Esophagus muscularis mucosa (tissue), 4 donors: ENCODE measurements at regions not wholly inside any gene's neighbourhood (a gene's known extent, or its start where the extent isn't known, plus 50 kb on each side); places are given as distances from the start of the nearest gene placed in this dataset.

Experiments used
- DNase-seq: peaks from one replicate; pipeline ENCODE4 v3.0.0-alpha.2; 2017; ENCODE audit errors: extremely low spot score
- H3K27ac ChIP-seq, 4 donors: fragments of 200-600 bp; sonication (generic); replicated peaks in 1 of 4; 1 replicate in 3 of 4; 2 replicates in 1 of 4; pipeline ENCODE4 v1.5.1; 2016 to 2019; ENCODE audit warnings: mild to moderate bottlenecking in 1 of 4
- H3K27me3 ChIP-seq, 4 donors: fragments of 200-600 bp; sonication (generic); one replicate each; pipeline versions ENCODE4 v1.5.1 to v1.6.0; 2016 to 2019
- H3K36me3 ChIP-seq, 4 donors: fragments of 200-600 bp; sonication (generic); one replicate each; pipeline ENCODE4 v1.5.1; 2016 to 2019
- H3K4me1 ChIP-seq, 4 donors: fragments of 200-600 bp; sonication (generic); one replicate each; pipeline ENCODE4 v1.5.1; 2016 to 2019
- H3K4me3 ChIP-seq, 4 donors: fragments of 200-600 bp; sonication (generic); 1 replicate in 2 of 4; 2 replicates in 2 of 4; pipeline ENCODE4 v1.5.1; 2016 to 2019; ENCODE audit warnings: mild to moderate bottlenecking in 4 of 4, moderate library complexity in 1 of 4
- H3K9me3 ChIP-seq, 4 donors: fragments of 200-600 bp; sonication (generic); 1 replicate in 3 of 4; 2 replicates in 1 of 4; pipeline ENCODE4 v1.5.1; 2016 to 2019
- EP300 ChIP-seq: sonication (generic); formaldehyde crosslinking; IDR thresholded peaks from one replicate; pipeline ENCODE4 v1.6.1; 2017; ENCODE audit warnings: antibody characterized with exemption
- POLR2A ChIP-seq: fragments of 450-650 bp; IDR thresholded peaks from one replicate; pipeline ENCODE4 v1.6.1; 2017; ENCODE audit warnings: antibody characterized with exemption, moderate library complexity, mild to moderate bottlenecking, low read depth
- POLR2AphosphoS5 ChIP-seq, 2 donors: sonication (generic); formaldehyde crosslinking; IDR thresholded peaks; one replicate each; pipeline ENCODE4 v1.6.1; 2017; ENCODE audit warnings: antibody characterized with exemption in 2 of 2
- WGBS: methylation state at CpG from one replicate; pipeline ENCODE4 v1.1.5; 2018; 5-methylcytosine and 5-hydroxymethylcytosine counted together
- intact Hi-C: fragments of 100-400 bp; cut with DNase I; formaldehyde crosslinking; loops from one replicate; pipeline ENCODE4 v1.15.1; 2023
- TF ChIP-seq, protein P1 (sequence below), 3 experiments: fragments of 200-600 bp in 2 of 3; fragments of 450-650 bp in 1 of 3; sonication (generic) in 2 of 3; IDR thresholded peaks; one replicate each; pipeline ENCODE4 v1.5.1; 2017 to 2019; ENCODE audit warnings: antibody characterized with exemption in 3 of 3, mild to moderate bottlenecking in 2 of 3, moderate library complexity in 1 of 3

DNA sequence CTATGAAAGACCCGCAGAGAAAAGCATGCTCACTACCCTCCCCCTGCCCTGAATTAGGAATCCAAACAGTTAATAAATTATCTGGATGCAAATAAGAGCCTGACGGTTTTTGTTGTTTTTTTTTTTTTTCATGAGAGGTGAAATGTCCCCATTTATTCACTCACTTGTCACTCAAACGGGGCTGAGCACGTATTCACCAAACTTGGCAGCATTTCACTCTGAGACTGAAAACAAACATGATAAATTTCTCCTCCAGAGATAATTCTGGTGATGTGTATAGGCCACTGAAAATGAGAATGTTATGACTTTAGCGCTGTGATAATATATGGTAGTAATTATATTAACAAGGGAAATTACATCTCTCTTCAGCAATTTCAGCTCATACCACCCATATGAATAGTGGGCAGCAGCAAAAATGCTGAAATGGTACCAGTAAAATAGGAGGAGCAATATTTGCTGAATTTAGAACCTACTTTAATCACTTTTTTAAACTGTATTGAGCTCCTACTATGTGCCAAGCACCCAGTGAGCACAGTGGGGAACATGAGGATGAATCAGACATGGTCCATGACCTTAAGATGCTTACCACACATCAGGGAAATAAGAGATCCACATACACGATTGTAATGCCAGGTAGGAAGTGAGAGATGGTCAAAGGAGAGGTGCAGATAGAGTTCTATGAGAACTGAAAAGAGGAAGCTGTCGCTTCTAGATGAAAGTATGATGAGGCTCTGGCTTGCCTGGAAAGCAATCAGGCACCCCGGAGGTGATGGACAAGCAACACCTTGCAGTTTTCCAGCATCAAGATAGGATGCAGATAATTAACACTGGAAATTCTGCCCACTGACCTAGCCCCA, 286.5 kb upstream of the TMPO start:
- H3K27me3 ChIP-seq, result no peaks in the 10 kb centered on the region
- intact Hi-C loops, result no loop called here
- no peak for DNase-seq
- no peak for TF ChIP-seq EP300
- H3K36me3 ChIP-seq, result no peaks in the 10 kb centered on the region
- H3K27ac ChIP-seq, result no peak overlapping the region
- 54% methylated on average over 8 of the region's 8 CpGs for WGBS
- no peaks in the 10 kb centered on the region for H3K9me3 ChIP-seq
- no peaks in the 10 kb centered on the region for H3K4me1 ChIP-seq
- H3K4me3 ChIP-seq, result no peak overlapping the region

DNA sequence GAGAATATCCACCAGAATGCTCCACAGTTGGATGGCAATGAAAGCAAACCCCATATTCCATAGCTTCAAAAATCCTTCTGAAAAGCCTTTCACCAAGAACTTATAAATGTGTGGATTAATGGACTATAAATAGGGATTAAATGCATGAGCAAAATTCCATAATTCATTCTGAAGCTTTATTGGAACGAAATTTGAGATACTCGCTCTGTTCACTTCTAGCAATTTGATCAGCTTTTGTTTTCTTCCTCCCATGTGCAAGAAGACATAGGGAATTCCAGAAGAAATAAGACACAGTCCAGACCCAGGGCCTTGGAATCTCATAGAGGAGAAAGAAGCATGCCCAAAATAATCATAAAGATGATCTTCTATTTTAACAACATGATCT, 285.9 kb upstream of the TMPO start:
- DNase-seq, result no peak
- H3K9me3 ChIP-seq, result no peaks in the 10 kb centered on the region
- no peak overlapping the region for H3K27ac ChIP-seq
- no peaks in the 10 kb centered on the region for H3K4me1 ChIP-seq
- intact Hi-C loops, result no loop called here
- H3K27me3 ChIP-seq, result no peaks in the 10 kb centered on the region
- H3K36me3 ChIP-seq, result no peaks in the 10 kb centered on the region
- H3K4me3 ChIP-seq, result no peak overlapping the region
- TF ChIP-seq POLR2A, result no peak
- no peak for TF ChIP-seq EP300
- TF ChIP-seq, protein P1, sequence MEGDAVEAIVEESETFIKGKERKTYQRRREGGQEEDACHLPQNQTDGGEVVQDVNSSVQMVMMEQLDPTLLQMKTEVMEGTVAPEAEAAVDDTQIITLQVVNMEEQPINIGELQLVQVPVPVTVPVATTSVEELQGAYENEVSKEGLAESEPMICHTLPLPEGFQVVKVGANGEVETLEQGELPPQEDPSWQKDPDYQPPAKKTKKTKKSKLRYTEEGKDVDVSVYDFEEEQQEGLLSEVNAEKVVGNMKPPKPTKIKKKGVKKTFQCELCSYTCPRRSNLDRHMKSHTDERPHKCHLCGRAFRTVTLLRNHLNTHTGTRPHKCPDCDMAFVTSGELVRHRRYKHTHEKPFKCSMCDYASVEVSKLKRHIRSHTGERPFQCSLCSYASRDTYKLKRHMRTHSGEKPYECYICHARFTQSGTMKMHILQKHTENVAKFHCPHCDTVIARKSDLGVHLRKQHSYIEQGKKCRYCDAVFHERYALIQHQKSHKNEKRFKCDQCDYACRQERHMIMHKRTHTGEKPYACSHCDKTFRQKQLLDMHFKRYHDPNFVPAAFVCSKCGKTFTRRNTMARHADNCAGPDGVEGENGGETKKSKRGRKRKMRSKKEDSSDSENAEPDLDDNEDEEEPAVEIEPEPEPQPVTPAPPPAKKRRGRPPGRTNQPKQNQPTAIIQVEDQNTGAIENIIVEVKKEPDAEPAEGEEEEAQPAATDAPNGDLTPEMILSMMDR (IDR thresholded peaks at IDR 0.05), result no peak
- no peak for TF ChIP-seq POLR2AphosphoS5 (IDR thresholded peaks at IDR 0.05)
- 47% methylated on average over 2 of the region's 2 CpGs for WGBS

- Histone ChIP-seq H3K4me1 (no peaks in the 10 kb centered on the region), H3K9me3 (peaks cover 0 to 5% (median 0%) of the 10 kb centered on the region in 4 donors), H3K4me3 (no peak overlapping the region), H3K27ac (no peak overlapping the region), H3K27me3 (no peaks in the 10 kb centered on the region), H3K36me3 (no peaks in the 10 kb centered on the region)
- intact Hi-C loops, result no loop called here
- 81% methylated on average over 3 of the region's 3 CpGs for WGBS
- DNase-seq, result no peak
- TF ChIP-seq EP300 (no peak), POLR2A (no peak), POLR2AphosphoS5 (IDR thresholded peaks at IDR 0.05) (no peak)
- TF ChIP-seq, protein P1 (IDR thresholded peaks at IDR 0.05), result no peak
These were observed 282.5 kb upstream of the TMPO start for GRCh38 chr12:98232753-98233390.

DNA sequence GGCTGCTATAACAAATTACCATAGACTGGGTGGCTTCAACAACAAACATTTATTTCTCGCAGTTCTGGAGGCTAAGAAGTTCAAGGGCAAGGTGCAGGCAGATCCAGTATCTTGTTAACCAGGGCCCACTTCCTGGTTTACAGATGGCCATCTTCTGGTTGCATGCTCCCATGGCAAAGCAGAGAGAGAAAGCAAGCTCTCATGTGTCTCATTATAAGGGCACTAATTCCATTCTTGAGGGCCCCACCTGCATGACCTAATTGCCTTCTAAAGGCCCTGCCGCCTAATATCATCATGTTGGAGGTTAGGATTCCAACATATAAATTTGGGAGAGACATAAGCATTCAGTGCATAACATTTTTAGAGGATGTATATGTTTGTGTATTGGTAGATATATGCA, 280.1 kb upstream of the TMPO start:
- TF ChIP-seq EP300 (no peak), POLR2AphosphoS5 (IDR thresholded peaks at IDR 0.05) (no peak), POLR2A (no peak)
- TF ChIP-seq, protein P1 (IDR thresholded peaks at IDR 0.05), result no peak
- intact Hi-C loops, result no loop called here
- H3K27ac ChIP-seq, result no peak overlapping the region
- peaks cover 0 to 13% (median 0%) of the 10 kb centered on the region in 4 donors for H3K4me1 ChIP-seq
- 100% methylated on average over 2 of the region's 2 CpGs for WGBS
- H3K36me3 ChIP-seq, result no peaks in the 10 kb centered on the region
- no peak overlapping the region for H3K4me3 ChIP-seq
- no peaks in the 10 kb centered on the region for H3K27me3 ChIP-seq
- DNase-seq, result no peak
- peaks cover 0 to 5% (median 0%) of the 10 kb centered on the region in 4 donors for H3K9me3 ChIP-seq

GRCh38 chr12:98238515-98239130, 276.8 kb upstream of the TMPO start:
- WGBS, result 44% methylated on average over 4 of the region's 4 CpGs
- Histone ChIP-seq H3K9me3 (peaks cover 0 to 5% (median 0%) of the 10 kb centered on the region in 4 donors), H3K4me1 (peaks cover 0 to 13% (median 0%) of the 10 kb centered on the region in 4 donors), H3K4me3 (no peak overlapping the region), H3K36me3 (no peaks in the 10 kb centered on the region), H3K27ac (peak overlapping the region in 2 of 4 donors; percentile 0 to 13), H3K27me3 (no peaks in the 10 kb centered on the region)
- intact Hi-C loops, result no loop called here
- no peak for DNase-seq
- TF ChIP-seq POLR2A (no peak), EP300 (no peak), POLR2AphosphoS5 (IDR thresholded peaks at IDR 0.05) (no peak)
- TF ChIP-seq, protein P1 (IDR thresholded peaks at IDR 0.05), result no peak
